ENCODE measurements at regions not wholly inside any gene's neighbourhood (a gene's known extent, or its start where the extent isn't known, plus 50 kb on each side); places are given as distances from the start of the nearest gene placed in this dataset.

- no peak for DNase-seq
These were observed 149.8 kb upstream of the KCNMB2 start for GRCh38 chr3:178386401-178386800.

DNA sequence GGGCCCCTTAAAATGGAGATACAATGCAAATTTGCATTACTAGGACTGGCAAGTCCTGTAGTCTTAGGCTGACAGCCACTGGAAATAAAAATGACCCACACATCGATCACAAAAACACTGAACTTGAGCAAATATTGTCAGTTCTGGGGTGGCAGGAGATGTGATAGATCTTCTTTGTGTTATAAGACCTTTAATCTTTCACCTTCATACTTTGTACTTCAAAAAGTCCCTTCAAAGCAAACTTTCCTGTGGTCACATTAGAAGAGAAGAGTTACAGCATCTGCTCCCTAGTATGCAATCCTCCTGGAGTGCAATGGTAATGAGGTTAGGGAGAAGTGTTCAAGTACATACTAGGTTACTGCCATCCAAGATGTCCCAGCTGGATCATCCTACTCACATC, 149.4 kb upstream of the KCNMB2 start:
- DNase-seq: no peak

GRCh38 chr3:178388473-178388872, 147.8 kb upstream of the KCNMB2 start:
- DNase-seq: no peak

DNA sequence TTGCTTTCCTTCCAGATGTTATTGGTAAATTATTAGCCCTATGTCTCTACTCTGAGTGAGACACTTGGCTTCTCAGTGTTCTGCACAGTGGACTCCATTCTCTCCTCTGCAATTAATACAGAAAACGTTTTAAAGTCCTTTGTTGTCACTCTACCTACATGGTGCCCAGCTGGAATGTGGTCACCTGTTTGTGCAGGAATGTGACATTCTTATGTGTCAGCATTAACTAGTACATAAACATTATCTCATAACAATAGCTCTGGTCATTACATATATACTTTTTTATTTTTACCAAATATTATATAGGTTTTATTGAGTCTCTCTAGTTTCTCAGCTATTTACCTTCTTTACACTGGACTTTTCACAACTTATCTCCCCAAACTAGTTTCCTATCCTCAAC, 147.0 kb upstream of the KCNMB2 start:
- DNase-seq: no peak

GRCh38 chr3:178392511-178392926, 143.7 kb upstream of the KCNMB2 start:
- no peak for DNase-seq

GRCh38 chr3:178393146-178393545, 143.1 kb upstream of the KCNMB2 start:
- no peak for DNase-seq

DNA sequence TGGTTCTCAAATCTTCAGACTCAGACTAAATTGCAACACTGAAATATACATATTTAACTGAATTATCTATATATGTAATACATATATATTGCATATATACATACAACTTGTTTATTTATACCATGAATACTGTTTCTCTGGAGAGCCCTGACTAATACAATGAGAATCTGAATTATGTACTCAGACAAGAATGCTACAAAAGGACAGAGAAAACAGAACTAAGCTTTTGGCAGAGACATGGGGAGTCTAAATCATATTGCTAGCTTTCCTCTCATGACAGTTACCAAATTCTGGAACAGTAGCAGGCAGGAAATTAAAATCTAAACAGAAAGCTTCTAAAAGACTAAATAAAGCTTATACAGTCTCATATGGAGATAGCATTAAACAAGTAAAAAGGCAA, 142.4 kb upstream of the KCNMB2 start:
- DNase-seq: peak; percentile 26

DNA sequence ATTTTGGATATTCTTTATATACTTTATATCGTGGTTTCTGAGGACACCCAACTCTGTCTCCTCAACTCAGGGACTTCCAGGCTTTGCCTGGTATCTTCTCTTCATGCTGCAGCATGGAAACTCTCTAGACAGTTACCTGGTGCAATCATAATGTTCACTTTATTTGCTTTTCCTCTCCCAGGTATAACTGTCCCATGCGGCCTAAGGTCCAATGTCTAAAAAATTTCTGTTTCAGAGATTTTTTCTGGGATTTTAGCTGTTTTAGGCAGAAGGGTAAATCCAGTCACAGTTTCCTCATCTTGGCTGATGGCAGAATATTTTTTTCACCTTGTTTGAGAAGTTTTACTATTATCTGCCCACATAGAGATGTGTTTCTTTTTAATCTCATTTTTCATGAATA, 139.9 kb upstream of the KCNMB2 start:
- DNase-seq: no peak

- DNase-seq: no peak
These were observed 139.0 kb upstream of the KCNMB2 start for GRCh38 chr3:178397202-178397601.

DNA sequence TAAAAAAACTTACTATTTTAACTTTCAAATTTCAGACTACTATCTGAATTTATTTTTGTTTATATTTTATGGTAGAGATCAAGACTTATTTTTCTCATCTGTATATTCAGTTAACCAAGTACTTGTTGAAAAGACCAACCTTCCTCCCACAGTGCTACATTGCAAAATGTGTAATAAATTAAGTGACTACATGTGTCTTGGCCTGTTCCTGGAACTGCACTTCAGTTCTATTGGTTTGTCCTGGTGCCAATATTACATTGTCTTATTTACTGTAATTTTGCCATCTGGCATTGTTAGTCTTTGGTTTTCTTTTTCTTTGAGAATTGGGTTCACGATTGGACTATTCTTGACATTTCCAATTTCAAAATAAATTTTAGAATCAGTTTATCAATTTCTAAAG, 138.4 kb upstream of the KCNMB2 start:
- no peak for DNase-seq

DNA sequence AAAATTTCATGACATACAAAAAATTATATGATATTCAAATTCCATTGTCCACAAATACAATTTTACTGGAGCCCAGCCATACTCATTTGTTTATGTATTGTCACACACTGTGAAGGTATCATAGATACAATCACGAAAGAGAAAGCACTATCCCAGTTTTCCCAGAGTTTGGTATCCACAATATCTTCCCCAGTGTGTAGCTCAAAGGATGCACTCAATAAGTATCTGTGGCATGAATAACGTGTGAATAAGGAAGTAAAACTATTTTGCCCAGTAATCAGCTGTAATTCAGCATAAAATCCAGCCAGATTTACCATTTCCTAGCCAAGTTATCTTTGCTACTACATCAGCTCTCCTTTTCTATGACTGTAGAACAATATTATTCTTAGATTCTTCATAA, 131.3 kb upstream of the KCNMB2 start:
- DNase-seq: no peak

GRCh38 chr3:178405531-178405930, 130.7 kb upstream of the KCNMB2 start:
- peak; percentile 59 for DNase-seq

- peak; percentile 19 for DNase-seq
These were observed 130.0 kb upstream of the KCNMB2 start for GRCh38 chr3:178406206-178406605.

- no peak for DNase-seq
These were observed 120.9 kb upstream of the KCNMB2 start for GRCh38 chr3:178415384-178415783.

GRCh38 chr3:178417736-178418135, 118.5 kb upstream of the KCNMB2 start:
- DNase-seq: no peak

DNA sequence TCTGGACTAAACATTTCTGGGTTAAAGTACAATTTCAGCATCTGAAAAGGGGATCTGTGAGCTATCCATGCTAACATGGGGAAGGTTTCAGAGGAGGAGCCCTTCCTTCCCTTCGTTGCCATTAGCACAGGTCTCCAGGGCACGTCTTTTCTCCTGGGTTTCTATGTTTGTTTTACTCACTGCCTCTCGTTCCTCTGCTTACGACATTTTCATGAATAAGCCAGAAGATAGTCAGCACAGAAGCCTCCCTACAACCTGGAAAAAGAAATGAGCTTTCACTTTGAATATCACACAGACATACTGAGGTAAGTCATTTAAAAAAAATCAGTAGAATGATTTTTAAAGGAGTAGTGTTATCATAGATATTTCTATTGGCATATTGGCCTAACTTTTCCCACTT, 117.2 kb upstream of the KCNMB2 start:
- DNase-seq: no peak

GRCh38 chr3:178420033-178420432, 116.2 kb upstream of the KCNMB2 start:
- no peak for DNase-seq

GRCh38 chr3:178421069-178421468, 115.2 kb upstream of the KCNMB2 start:
- DNase-seq: no peak

DNA sequence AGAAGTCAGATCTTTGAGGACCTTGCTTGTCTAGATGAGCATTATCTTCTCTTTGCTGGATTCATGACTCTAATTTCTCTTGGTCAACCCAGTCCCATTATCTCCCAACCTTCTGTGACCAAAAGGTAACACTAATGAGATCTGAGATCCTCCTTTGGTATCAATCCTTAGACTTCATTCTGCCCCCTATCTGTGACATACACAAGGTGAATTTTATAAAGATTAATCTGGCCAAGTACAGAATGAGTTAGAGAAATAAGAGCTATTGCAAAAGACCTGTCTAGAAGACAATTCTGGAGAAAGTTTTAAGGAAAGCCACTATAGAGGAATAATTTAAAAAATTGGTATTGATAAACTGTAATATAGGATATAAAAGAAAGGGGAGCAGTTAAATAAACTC, 113.8 kb upstream of the KCNMB2 start:
- no peak for DNase-seq

- DNase-seq: no peak
These were observed 108.2 kb upstream of the KCNMB2 start for GRCh38 chr3:178428037-178428436.

DNA sequence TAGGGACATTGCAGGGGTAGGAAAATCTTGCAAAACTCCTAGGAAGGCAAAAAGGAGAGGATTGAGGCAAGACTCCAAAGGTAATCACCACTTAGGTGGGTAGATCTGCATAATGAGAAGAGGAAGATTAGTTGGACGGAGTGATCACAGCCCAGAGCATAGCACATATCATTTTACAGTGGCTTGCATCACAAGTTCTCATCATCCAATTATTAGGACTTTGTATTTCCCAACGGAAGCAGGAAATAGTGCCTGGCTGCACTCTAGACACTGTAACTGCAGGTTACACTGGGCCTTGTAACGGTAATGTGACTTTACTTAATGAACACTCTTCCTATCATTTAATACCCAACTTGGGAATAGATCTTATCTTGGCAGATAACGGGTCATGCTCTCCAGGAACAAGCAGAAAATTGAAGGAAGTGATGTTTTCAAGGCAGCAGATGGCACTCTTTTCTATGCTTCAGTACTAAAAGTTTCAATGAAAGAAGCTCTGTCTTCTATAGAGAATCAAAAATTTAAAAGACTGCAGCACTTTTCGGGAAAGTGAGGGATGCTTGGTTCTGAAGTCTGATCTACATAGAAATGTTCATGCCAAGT, 101.9 kb upstream of the KCNMB2 start:
- no peak for DNase-seq

DNA sequence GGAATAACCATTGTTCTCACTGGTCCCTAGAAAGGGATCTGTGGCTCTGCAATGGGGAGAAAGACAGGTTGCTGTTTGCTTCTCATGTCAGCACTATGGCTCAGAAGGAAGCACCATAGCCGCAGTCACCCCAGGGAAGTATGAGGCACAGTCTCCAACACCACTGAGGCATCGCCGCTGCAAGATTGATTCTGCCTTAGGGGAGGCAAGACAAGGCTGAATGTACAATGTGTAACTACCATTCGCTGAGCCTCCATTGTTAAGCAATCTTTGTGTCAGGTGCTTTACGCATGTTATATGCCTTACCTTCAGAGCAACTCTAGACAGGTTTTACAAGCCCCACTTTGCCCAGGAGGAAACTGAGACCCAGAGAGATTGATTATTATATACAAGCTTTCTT, 100.7 kb upstream of the KCNMB2 start:
- no peak for DNase-seq

GRCh38 chr3:178436773-178437172, 99.5 kb upstream of the KCNMB2 start:
- no peak for DNase-seq

DNA sequence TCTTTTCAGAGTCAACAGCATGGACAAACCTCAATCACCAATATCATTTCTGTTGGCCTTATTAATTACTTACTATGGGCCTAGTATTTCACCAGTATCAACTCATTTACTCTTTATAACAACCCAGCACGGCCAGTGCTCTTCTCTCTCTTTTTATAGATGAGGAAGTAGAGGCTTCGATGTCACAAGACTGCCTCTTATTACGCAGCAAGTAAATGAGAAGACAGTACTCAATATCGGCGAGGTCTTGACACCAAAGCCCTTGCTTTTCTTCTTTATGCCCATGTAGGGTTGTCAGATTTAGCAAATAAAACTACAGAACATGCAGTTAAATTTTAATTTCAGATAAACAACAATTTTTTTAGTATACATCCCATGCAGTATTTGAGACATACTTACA, 99.0 kb upstream of the KCNMB2 start:
- DNase-seq: no peak

GRCh38 chr3:178439504-178439903, 96.7 kb upstream of the KCNMB2 start:
- DNase-seq: no peak

All from hindlimb muscle (tissue), 1 donor.